Subcutaneous abdominal adipose tissue (tissue), 5 donors: ENCODE measurements at regions not wholly inside any gene's neighbourhood (a gene's known extent, or its start where the extent isn't known, plus 50 kb on each side); places are given as distances from the start of the nearest gene placed in this dataset.
"Not testable (repeated sequence)": the region's sequence is repeated elsewhere in the genome, so short reads cannot be mapped to it uniquely, and the experiment has no call there.

ENCODE experiments used
- H3K27ac ChIP-seq: one replicate; pipeline ENCODE4 v1.7.0; 2013; ENCODE audit warnings: low read depth, mild to moderate bottlenecking, inconsistent platforms, low read length, moderate library complexity
- H3K27me3 ChIP-seq, 5 donors: one replicate each; pipeline ENCODE4 v1.7.0; 2013; ENCODE audit warnings: low read length in 5 of 5, inconsistent platforms in 1 of 5; ENCODE audit not compliant: control insufficient read depth in 5 of 5, insufficient read depth in 4 of 5
- H3K36me3 ChIP-seq, 5 donors: one replicate each; pipeline ENCODE4 v1.7.0; 2013; ENCODE audit warnings: low read length in 5 of 5; ENCODE audit not compliant: control insufficient read depth in 5 of 5, insufficient read depth in 5 of 5
- H3K4me1 ChIP-seq, 5 donors: one replicate each; pipeline ENCODE4 v1.7.0; 2013; ENCODE audit warnings: low read length in 5 of 5, mild to moderate bottlenecking in 3 of 5, moderate library complexity in 1 of 5; ENCODE audit not compliant: control insufficient read depth in 5 of 5, insufficient read depth in 5 of 5
- H3K4me3 ChIP-seq, 5 donors: one replicate each; pipeline ENCODE4 v1.7.0; 2013; ENCODE audit warnings: low read length in 5 of 5, low read depth in 1 of 5
- H3K9ac ChIP-seq, 5 donors: one replicate each; pipeline ENCODE4 v1.7.0; 2013; ENCODE audit warnings: low read length in 5 of 5, mild to moderate bottlenecking in 4 of 5, moderate library complexity in 3 of 5
- H3K9me3 ChIP-seq, 5 donors: one replicate each; pipeline ENCODE4 v1.7.0; 2013; ENCODE audit warnings: low read length in 5 of 5; ENCODE audit not compliant: control insufficient read depth in 5 of 5
- donor health status: healthy.
- donor health status: healthy.
- donor health status: healthy.
- donor health status: healthy.
- donor health status: healthy.

DNA sequence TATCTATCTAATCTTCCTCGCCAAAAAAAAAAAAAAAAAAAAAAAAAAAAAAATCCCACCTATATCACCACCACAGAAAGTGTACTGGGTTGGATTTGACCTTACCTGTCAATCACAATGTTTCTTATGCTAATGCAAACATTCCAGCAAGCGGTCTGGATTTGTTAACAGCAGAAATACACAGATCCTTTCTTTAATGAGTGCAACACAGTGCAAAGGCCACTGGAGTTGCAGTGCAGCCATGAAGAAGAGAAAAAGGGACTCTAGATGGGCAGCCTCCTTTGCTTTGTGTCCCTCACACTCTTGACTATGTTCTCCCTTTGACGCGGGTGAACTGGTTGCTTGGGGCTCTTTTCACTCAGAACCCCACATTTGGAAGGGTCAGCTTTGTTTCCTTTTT, 127.3 kb upstream of the PRKCQ start:
- no peaks in the 10 kb centered on the region for H3K9me3 ChIP-seq
- H3K4me1 ChIP-seq, result peaks cover 0 to 3% (median 0%) of the 10 kb centered on the region in 5 donors
- H3K27me3 ChIP-seq, result peaks cover 0 to 10% (median 0%) of the 10 kb centered on the region in 5 donors
- H3K4me3 ChIP-seq, result no peak overlapping the region
- no peak overlapping the region for H3K27ac ChIP-seq
- no peaks in the 10 kb centered on the region for H3K36me3 ChIP-seq
- no peak overlapping the region for H3K9ac ChIP-seq

DNA sequence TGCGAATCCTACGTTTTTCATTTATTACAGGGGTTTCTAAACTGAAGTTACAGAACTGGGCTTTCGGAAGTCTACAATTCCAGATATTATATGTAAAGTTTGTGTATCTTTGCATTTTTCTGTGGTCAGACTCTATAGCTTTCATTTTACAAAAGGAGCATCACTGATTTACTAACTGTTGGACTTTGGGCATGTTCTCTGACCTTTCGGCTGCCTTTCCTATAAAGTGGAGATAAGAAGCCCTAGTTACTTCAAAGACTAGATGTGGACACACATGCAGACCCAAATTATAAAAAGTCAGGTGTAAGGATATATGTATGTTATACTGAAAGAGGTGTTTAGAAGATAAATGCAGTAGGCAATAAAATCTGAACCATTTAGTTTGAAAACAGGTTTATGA, 126.6 kb upstream of the PRKCQ start:
- H3K9ac ChIP-seq, result no peak overlapping the region
- H3K27me3 ChIP-seq, result peaks cover 0 to 10% (median 0%) of the 10 kb centered on the region in 5 donors
- H3K4me1 ChIP-seq, result peaks cover 0 to 3% (median 0%) of the 10 kb centered on the region in 5 donors
- no peak overlapping the region for H3K4me3 ChIP-seq
- no peaks in the 10 kb centered on the region for H3K36me3 ChIP-seq
- H3K9me3 ChIP-seq, result no peaks in the 10 kb centered on the region
- H3K27ac ChIP-seq, result no peak overlapping the region

DNA sequence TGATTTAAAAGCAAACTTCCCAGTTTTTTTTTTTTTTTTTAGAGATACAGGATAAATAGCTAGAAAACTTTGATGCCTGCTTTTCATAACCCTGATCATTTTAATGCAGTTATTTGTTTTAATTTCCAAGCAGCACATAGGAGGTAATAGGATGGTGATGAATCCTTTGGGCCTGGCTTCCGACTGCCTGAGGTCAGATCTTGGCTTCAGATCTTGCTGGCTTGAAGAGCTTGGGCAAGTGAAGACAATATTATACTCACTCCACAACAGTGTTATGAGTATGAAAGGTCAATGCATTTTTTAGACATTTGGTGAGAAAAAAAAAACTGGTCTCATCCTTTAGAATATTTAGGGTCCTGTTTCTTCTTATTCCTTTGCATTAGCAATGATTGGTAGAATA, 124.8 kb upstream of the PRKCQ start:
- no peaks in the 10 kb centered on the region for H3K9me3 ChIP-seq
- H3K36me3 ChIP-seq, result no peaks in the 10 kb centered on the region
- no peak overlapping the region for H3K9ac ChIP-seq
- no peak overlapping the region for H3K4me3 ChIP-seq
- H3K27me3 ChIP-seq, result no peaks in the 10 kb centered on the region
- no peak overlapping the region for H3K27ac ChIP-seq
- H3K4me1 ChIP-seq, result peaks cover 0 to 3% (median 0%) of the 10 kb centered on the region in 5 donors

DNA sequence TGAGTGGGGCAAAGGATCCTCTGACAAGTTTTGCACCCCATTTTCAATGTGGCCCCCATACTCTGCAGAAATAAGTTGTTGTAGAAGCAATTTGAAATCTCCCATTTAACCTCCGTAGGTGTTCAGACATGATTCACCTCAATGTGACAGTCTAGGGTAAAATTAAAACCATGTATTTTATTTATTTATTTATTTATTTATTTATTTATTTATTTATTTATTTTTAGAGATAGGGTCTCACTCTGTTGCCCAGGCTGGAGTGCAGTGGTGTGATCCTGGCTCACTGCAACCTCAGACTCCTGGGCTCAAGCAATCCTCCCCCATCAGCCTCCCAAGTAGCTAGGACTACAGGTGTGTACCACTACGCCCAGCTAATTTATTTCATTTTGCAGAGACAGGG, 122.8 kb upstream of the PRKCQ start:
- H3K9me3 ChIP-seq, H3K4me3 ChIP-seq: not testable (repeated sequence)

DNA sequence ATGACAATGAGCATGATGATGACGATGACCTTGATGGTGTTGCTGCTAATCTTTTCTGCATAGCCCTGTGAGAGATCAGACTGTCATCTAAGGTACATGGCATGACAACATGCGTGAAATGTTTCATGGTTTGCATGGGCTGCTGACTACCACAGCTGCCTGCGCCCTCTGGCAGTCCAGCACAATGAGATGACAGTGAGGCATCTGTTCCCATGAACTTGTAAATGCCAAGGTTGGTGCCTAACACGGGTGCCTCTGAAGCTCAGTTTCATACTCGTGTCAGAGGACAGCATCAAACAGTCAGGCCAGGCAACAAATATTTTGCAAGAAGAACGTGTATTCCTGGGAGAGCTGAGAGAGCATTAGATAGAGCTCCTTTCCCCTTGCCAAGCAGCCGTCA, 122.0 kb upstream of the PRKCQ start:
- Histone ChIP-seq H3K9ac (no peak overlapping the region), H3K27me3 (no peaks in the 10 kb centered on the region), H3K36me3 (no peaks in the 10 kb centered on the region), H3K27ac (no peak overlapping the region), H3K4me1 (peaks cover 0 to 7% (median 0%) of the 10 kb centered on the region in 5 donors), H3K9me3 (no peaks in the 10 kb centered on the region), H3K4me3 (no peak overlapping the region)

More for the DNA sequence above, 122.8 kb upstream of the PRKCQ start:
- H3K9ac ChIP-seq, H3K4me1 ChIP-seq, H3K36me3 ChIP-seq, H3K27me3 ChIP-seq, H3K27ac ChIP-seq: not testable (repeated sequence)

DNA sequence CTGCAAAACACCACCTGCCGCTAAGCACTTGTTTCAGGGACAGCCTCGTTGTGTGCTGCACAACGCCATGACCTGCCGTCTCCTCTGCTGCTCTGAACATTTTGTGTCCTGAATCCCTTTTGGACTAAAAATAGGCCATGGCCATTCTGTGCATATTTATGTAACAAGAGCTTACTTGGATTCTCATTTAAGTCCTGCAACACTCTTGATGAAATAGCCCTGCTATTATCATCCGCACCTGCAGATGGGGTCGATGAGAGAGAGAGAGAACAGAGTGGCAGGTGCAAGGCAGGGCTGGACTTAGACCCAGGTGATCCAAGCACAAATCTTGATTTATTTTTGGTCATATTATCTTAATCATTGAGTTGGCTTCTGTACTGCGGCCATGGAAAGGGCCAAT, 121.2 kb upstream of the PRKCQ start:
- peaks cover 0 to 7% (median 0%) of the 10 kb centered on the region in 5 donors for H3K4me1 ChIP-seq
- H3K27ac ChIP-seq, result no peak overlapping the region
- no peaks in the 10 kb centered on the region for H3K27me3 ChIP-seq
- H3K4me3 ChIP-seq, result no peak overlapping the region
- no peak overlapping the region for H3K9ac ChIP-seq
- no peaks in the 10 kb centered on the region for H3K9me3 ChIP-seq
- H3K36me3 ChIP-seq, result no peaks in the 10 kb centered on the region

DNA sequence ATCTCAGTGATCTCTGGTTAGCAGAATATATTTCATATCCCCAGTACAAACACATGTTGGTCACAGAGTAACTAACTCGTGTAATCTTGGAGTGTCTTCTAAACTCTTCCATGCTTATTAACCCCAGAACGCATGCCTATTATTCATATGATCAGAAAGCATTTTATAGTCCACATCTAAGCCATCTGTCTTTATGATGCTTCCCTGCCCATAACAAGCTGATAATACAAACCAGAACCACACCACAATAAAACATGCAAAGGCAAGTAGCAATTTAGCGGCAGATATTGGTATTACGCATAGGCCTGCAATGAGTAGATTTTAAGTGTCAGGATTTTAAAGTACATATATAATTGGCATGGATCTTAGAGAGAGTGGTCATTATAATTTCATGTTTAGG, 120.0 kb upstream of the PRKCQ start:
- no peak overlapping the region for H3K9ac ChIP-seq
- no peaks in the 10 kb centered on the region for H3K27me3 ChIP-seq
- H3K9me3 ChIP-seq, result no peaks in the 10 kb centered on the region
- no peak overlapping the region for H3K4me3 ChIP-seq
- H3K27ac ChIP-seq, result no peak overlapping the region
- H3K36me3 ChIP-seq, result no peaks in the 10 kb centered on the region
- peaks cover 0 to 7% (median 0%) of the 10 kb centered on the region in 5 donors for H3K4me1 ChIP-seq

DNA sequence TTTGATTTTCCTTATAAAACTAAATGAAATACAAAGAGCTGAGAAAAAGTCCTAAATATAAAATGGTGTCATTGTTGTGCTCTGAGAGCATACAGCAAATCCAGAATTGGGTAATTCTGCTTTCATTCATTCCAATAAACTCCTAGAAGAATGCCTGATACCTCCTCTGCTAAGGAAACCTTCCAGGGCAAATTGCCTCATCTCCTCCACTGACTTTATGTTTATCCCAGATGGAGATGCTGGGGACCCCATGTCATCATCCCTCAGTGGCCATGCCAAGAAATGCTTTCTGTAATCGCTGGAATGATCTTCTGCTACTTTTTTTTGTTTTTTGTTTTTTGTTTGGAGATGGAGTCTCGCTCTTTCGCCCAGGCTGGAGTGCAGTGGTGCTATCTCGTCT, 119.3 kb upstream of the PRKCQ start:
- Histone ChIP-seq H3K9ac (no peak overlapping the region), H3K27me3 (no peaks in the 10 kb centered on the region), H3K27ac (no peak overlapping the region), H3K4me3 (no peak overlapping the region), H3K36me3 (no peaks in the 10 kb centered on the region), H3K9me3 (no peaks in the 10 kb centered on the region), H3K4me1 (peaks cover 0 to 7% (median 0%) of the 10 kb centered on the region in 5 donors)

DNA sequence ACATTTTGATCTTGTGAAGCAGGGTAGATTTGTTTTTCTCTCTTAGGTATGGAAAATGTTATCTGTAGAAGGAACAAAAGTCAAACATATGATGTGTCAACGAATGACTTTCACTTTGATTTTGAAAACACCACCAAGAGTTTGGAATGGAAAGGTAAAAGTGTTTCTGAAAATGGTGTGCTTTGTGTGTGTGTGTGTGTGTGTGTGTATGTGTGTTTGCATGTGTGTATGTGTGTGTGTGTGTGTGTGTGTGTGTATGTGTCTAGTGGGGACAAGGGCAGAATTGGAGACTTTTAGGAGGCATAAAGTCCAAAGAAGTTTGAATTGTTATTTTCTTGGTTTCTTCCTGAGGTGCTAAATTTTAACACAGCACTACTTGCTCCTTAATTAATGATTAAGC, 115.4 kb upstream of the PRKCQ start:
- Histone ChIP-seq H3K9ac (no peak overlapping the region), H3K36me3 (no peaks in the 10 kb centered on the region), H3K4me3 (no peak overlapping the region)

DNA sequence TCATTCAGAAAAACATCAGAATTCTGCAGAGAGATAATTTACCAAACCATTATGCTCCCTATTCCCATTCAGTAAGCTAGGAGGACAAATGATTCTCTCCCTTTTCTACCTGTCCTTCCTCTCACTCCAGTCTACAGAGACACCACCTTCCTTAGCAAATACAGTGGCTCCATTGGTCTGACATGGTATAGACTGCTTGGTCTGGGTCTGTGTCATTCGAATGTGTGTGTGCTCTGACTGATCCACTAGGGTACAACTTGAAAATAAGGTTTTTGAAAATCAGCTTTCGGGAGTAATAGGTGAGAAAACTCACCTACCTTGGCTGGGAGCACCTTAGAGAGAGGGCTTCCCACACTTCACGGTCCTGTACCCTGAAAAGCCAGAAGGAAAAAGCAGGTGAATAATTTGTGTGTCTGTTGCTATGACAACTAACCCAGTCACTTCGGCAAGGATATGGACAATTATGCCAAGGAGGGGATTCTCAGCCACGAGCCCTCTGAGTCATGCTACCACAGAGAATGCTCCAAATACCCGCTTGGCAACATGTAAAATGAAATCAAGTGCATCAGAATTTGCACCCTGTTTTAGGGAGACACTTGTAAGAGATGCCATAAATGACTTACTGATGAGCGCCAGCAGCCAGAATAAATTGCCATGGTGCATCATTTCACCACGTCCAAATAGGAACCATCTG, 114.5 kb upstream of the PRKCQ start:
- no peaks in the 10 kb centered on the region for H3K36me3 ChIP-seq
- no peak overlapping the region for H3K9ac ChIP-seq
- H3K9me3 ChIP-seq, result no peaks in the 10 kb centered on the region
- no peaks in the 10 kb centered on the region for H3K27me3 ChIP-seq
- no peak overlapping the region for H3K4me3 ChIP-seq
- no peak overlapping the region for H3K27ac ChIP-seq
- H3K4me1 ChIP-seq, result peaks cover 0 to 7% (median 0%) of the 10 kb centered on the region in 5 donors

More for the DNA sequence above, 115.4 kb upstream of the PRKCQ start:
- Histone ChIP-seq H3K4me1 (peaks cover 0 to 7% (median 0%) of the 10 kb centered on the region in 5 donors), H3K9me3 (no peaks in the 10 kb centered on the region), H3K27ac (no peak overlapping the region), H3K27me3 (no peaks in the 10 kb centered on the region)
